Stimulated activated CD8-positive, alpha-beta memory T cell treated with anti-CD3 and anti-CD28 coated beads, Interleukin-12 subunit alpha, Interleukin-12 subunit beta, amount 100 ng/mL, for 24 hours (primary cell): ENCODE measurements at regions not wholly inside any gene's neighbourhood (a gene's known extent, or its start where the extent isn't known, plus 50 kb on each side); places are given as distances from the start of the nearest gene placed in this dataset.
"Not testable (repeated sequence)": the region's sequence is repeated elsewhere in the genome, so short reads cannot be mapped to it uniquely, and the experiment has no call there.

Experiments
- DNase-seq: peaks from one replicate; pipeline ENCODE4 v3.0.0-alpha.2; 2020; ENCODE audit errors: extremely low read depth

GRCh38 chr19:33866696-33867095 is 70.0 kb downstream of the KCTD15 start:
- DNase-seq = no peak

GRCh38 chr19:33868076-33868735 is 71.5 kb downstream of the KCTD15 start:
- DNase-seq = no peak

DNA sequence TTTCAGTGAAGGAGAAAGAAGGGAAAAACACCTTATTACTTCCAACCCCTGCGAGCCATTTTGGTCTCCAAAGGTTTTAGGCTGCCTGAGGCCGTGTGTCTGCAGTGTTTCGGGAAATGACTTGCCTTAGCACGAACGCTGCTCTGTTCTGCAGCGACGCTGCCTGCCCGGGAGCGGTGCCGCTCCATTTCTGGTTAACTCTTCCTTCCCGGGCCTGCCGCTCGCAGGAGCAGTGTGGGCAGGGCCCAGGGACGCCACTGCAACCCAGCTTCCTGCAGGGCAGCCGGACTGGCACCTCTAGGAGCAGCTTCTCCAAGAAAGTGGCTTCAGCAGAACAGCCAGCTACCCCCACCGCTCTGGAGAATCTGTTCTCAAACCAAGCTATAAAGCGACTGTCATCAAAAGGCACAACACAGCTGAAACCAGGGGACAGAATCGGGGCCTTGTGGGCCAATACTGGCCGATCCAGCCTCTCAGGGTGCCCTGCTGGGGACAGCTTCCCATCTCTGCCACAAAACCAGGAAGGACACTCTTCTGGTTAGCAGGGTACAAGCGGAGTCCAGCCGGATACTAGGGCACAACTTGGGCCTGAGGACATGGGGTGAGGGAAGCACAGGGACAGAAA is 72.2 kb downstream of the KCTD15 start:
- no peak for DNase-seq

DNA sequence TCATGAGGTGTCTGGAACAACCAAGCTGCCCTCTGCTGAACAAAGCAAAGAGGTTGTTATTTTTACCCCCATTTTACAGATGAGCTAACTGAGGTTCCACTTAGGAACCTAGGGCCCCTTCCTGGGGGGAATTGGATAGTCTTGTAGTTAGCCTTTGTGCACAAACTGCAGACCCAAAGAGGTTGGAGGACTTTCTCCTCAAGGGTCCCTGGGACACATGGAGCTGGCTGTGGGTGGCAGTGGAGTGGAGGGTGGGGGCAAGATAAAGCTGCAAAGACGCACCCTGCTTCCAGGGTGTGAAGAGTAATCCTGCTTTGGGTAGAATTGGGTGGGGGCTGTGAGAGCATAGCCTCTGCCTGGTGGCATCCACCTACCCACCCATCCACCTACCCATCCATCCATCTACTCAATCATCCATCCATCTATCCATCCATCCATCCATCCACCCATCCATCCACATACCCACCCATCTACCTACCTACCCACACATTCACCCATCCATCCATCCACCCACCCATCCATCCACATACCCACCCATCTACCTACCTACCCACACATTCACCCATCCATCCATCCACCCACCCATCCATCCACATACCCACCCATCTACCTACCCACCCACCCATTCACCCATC is 73.7 kb downstream of the KCTD15 start:
- DNase-seq = not testable (repeated sequence)

DNA sequence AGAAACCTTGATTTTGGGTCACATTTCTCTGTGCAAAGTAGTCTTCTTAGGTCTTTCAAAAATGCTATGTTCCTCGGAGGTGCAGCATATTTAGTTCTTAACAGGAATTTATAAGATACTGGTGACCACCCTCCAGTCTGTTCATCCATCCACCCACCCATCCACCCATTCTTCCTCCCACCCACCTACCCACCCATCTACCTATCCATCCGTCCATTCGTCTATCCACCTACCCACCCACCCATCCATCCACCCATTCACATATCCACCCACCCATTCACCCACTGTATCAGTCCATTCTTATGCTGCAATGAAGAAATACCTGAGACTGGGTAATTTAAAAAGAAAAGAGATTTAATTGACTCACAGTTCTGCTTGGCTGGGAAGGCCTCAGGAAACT is 74.9 kb downstream of the KCTD15 start:
- no peak for DNase-seq

DNA sequence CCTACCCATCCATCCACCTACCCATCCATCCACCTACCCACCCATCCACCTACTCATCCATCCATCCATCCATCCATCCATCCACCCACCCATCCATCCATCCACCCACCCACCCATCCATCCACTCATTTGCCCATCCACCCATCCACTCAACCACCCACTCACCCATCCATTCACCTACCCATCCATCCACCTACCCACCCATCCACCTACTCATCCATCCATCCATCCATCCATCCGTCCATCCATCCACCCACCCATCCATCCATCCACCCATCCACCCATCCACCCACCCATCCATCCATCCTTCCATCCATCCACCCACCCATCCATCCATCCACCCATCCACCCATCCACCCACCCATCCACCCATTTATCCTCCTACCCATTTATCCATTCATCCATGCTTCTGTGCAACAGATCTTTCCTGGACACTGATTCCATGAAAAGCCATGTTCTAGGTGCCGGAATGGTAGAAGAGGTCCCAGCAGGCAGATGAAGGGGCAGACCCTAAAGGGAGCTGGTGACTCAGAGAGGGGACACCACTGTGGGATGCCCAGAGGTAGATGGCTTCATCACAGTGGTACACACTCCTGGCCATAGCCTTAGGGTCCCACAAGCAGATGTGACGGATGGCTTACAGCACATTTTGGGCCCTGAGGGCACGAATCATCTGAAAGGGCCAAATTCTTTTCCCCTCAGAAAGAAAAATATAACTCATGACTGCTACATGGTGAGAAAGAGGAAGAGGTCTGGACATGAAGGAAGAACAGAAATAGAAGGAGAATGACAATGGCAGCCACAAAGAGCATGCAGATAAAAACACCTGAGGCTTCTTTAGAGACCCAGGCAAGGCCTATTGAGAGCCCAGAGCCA is 76.0 kb downstream of the KCTD15 start:
- DNase-seq = no peak

- DNase-seq = no peak
Observed at GRCh38 chr19:33875071-33875470, 78.4 kb downstream of the KCTD15 start.

DNA sequence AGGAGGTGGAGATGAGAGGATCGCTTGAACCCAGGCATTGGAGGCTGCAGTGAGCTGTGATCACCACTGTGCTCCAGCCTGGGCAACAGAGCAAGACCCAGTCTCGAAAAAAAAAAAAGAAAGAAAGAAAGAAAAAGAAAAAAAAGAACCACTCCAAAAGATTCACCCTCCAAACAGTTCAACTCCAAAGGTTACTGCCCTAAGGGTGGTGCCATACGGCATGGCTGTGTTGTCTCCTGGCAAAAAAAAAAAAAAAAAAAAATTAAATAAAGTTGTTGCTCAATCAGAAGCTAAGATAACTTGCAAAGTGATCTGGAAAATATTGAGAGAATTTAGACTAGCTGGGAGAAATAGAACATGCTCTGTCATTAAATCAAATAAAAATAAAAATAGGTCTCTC is 79.5 kb downstream of the KCTD15 start:
- DNase-seq = no peak

GRCh38 chr19:33878030-33878544 is 81.4 kb downstream of the KCTD15 start:
- no peak for DNase-seq

- no peak for DNase-seq
Observed at GRCh38 chr19:33878910-33879810, 82.5 kb downstream of the KCTD15 start.

GRCh38 chr19:33879818-33880575 is 83.3 kb downstream of the KCTD15 start:
- no peak for DNase-seq

DNA sequence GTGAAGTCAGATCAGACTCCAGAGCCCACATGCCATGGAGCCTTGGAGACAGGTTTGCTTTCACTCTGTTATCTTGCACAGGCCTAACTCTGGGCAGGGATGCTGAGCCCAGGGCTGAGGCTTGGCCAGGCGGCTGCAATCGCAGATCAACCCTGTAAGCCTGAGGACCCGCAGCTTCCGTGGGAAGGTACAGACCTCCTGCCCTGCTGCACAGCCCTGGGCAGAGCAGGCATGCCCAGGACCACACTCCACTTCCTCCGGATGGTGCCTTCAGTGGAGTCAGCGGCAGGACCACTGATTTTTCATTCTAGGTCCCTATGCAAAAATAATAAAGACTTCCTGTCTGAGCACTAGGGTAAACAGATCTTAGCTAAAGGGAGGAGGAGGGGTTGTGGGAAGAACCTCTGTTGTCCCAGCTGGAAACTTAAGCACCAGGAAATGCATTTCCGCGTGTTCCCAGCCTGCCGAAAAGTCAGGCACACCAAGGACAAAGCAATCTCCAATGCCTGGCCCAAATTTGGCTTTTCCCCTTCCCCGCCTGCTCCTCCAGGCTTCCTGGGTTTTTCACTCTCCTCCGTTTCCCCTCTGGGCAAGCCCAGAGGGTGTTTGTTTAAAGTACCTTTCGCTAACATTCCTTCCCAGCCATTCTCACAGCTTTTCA is 87.3 kb downstream of the KCTD15 start:
- no peak for DNase-seq

DNA sequence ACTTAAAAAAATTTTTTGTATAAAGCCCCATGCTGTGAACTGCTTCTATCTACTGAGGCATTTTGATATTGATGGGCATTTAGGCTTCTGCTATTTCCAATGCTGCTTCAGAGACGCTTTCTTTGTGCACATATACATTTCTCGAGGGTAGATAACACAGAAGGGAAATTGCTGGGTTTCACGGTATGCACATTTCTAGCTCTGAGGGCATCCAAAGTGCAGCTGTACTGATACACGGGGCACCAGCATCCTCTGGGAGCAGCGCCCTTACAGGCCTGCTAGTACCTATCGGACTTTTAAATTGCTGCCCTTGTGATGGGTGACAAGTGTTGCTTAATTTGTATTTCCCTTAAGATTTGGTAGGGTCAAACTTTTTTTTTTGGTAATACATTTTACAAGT is 88.6 kb downstream of the KCTD15 start:
- no peak for DNase-seq

- no peak for DNase-seq
Observed at GRCh38 chr19:33887891-33888290, 91.2 kb downstream of the KCTD15 start.

DNA sequence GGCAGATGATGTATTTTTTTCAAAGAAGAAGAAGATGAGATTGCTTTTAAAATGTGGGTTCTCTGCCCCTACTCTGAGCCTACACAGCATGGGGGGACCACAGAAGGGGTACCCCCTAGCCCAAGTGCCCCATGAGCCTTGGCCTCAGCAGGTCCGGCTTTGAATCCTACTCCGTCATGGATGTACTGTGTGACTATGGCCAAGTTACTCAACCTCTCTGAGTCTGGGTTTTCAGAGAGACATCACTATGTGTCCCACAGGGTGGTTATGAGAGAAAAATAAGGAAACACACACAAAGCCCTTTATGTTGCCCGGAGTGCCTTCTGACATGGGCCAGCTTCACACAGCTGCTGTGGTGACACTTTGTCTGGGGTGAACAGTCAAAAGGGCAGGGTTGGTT is 92.0 kb downstream of the KCTD15 start:
- DNase-seq = no peak

- no peak for DNase-seq
Observed at GRCh38 chr19:33890569-33890968, 93.9 kb downstream of the KCTD15 start.

DNA sequence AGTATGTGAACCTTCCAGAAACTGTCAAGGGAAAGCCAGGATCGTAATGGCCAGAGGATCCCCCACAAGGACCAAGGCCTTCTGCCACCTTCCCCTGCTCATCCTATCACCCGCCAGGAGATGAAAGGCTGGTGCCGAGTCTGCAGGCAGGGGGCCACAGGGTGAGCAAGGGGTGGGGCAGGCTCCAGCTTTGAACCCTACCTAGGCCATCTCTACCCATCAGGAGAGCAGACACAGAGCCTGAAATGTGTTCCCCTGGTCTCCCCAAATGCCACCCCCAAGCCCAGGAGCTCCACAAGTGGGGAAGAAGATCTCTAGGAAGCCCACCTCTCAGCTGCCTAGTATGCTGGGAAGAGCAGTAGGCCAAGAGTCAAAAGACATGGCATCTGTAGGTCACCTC is 95.1 kb downstream of the KCTD15 start:
- no peak for DNase-seq

GRCh38 chr19:33894787-33895186 is 98.1 kb downstream of the KCTD15 start:
- DNase-seq = no peak

DNA sequence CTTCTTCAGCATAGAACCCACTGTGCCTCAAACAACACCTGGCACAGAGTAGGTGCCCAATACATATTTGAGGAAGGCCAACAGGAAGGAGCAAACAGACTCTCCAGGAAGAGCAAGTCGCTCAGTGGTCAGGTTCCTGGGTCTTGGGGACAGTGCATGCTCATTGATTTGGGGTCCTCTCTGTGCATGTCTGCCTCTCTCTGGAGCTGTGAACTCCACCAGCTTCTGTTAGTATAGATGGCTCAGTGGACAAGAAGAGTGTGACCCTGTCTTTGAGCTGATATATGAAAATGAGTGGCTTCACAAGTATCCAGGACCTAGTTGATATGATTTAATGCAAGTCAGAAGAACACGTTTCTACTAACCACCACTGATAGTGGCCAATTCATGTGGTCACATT is 98.7 kb downstream of the KCTD15 start:
- DNase-seq = no peak
